Heart right ventricle (tissue), 16 donors: ENCODE measurements at regions not wholly inside any gene's neighbourhood (a gene's known extent, or its start where the extent isn't known, plus 50 kb on each side); places are given as distances from the start of the nearest gene placed in this dataset.

Experiments used
- ATAC-seq, 8 donors: fragments of 200-7000 bp; cut with Tn5 transposase; one replicate each; pipeline ENCODE4 v1.9.1; 2020; ENCODE audit warnings: mild to moderate bottlenecking in 8 of 8, moderate library complexity in 8 of 8, moderate number of reproducible peaks in 1 of 8
- DNase-seq, 2 donors: peaks; one replicate each; pipeline ENCODE4 v3.0.0-alpha.2; 2020
- H3K27ac ChIP-seq, 10 donors: fragments of 200-600 bp; sonication (generic) in 2 of 10; one replicate each; pipeline versions ENCODE4 v1.5.0 to v1.8.0; 2020 to 2022; ENCODE audit warnings: mild to moderate bottlenecking in 3 of 10
- H3K27me3 ChIP-seq, 7 donors: fragments of 200-600 bp; one replicate each; pipeline ENCODE4 v1.8.0; 2021 to 2022; ENCODE audit warnings: mild to moderate bottlenecking in 2 of 7
- H3K36me3 ChIP-seq, 9 donors: fragments of 200-600 bp; sonication (generic) in 1 of 9; one replicate each; pipeline versions ENCODE4 v1.5.0 to v1.8.0; 2020 to 2022; ENCODE audit warnings: mild to moderate bottlenecking in 2 of 9
- H3K4me1 ChIP-seq, 9 donors: fragments of 200-600 bp; sonication (generic) in 1 of 9; one replicate each; pipeline versions ENCODE4 v1.5.0 to v1.8.0; 2020 to 2022; ENCODE audit warnings: mild to moderate bottlenecking in 4 of 9
- H3K4me3 ChIP-seq, 10 donors: fragments of 200-600 bp; sonication (generic) in 2 of 10; one replicate each; pipeline versions ENCODE4 v1.5.0 to v1.8.0; 2020 to 2022; ENCODE audit warnings: mild to moderate bottlenecking in 7 of 10, moderate library complexity in 2 of 10
- H3K9me3 ChIP-seq, 11 donors: fragments of 200-600 bp in 10 of 11; sonication (generic) in 2 of 11; one replicate each; pipeline versions ENCODE4 v1.5.0 to v1.8.0; 2013 to 2022; ENCODE audit warnings: mild to moderate bottlenecking in 2 of 11, control low read depth in 1 of 11, moderate library complexity in 1 of 11
- WGBS, 2 donors: extraction: QIAGEN DNeasy Blood & Tissue Kit; methylation state at CpG; one replicate each; pipeline ENCODE4 v1.1.7; 2013; ENCODE audit warnings: inconsistent platforms in 1 of 2; 5-methylcytosine and 5-hydroxymethylcytosine counted together
- intact Hi-C, 10 donors: fragments of 100-400 bp; cut with DNase I; formaldehyde crosslinking; loops; one replicate each; pipeline versions ENCODE4 v1.11.1 to v1.14.2; 2022
- TF ChIP-seq, protein P1 (sequence below), 9 donors: fragments of 200-600 bp; sonication (generic) in 2 of 9; IDR thresholded peaks; one replicate each; pipeline versions ENCODE4 v1.5.0 to v1.8.0; 2021 to 2022; ENCODE audit warnings: antibody characterized with exemption in 9 of 9, mild to moderate bottlenecking in 5 of 9, moderate library complexity in 1 of 9
- donor health status: Arrhythmogenic right ventricular cardiomyopathy.
- donor health status: ischemic (EF 13 %, LVEDD 7.1; RV severe dilation, severe dysfunction).
- donor health status: healthy with polysubstance abuse.
- donor health status: DM: no; HTN: yes; CAD: no.
- donor health status: DM: no; HTN: no; CAD: no.
- donor health status: ischemic (EF 25% LVEDD 6.9; RV normal size, moderate dysfunction).
- donor health status: ischemic (EF 25% LVEDD 5.7; RV mildly dilated, moderate dysfunction).
- donor health status: healthy.
- donor health status: DM: yes; HTN: yes; CAD: no.
- donor health status: Ischemic cardiomyopathy.
- donor health status: ischemic (EF 35%, LVEDD 5.7; RV mildly dilated, moderate dysfunction).
- donor health status: nonischemic (EF 11% LVEDD 7.7; RV severe dilation, severe dysfunction).
- donor health status: DM: yes; HTN: yes; CAD: no.
- donor health status: PGD.
- donor health status: ischemic (EF 29% LVEDD 5.4; RV normal size, mild dysfunction).
- donor health status: nonischemic (EF 23%, LVEDD 6.1; RV moderate dilation, normal function).

DNA sequence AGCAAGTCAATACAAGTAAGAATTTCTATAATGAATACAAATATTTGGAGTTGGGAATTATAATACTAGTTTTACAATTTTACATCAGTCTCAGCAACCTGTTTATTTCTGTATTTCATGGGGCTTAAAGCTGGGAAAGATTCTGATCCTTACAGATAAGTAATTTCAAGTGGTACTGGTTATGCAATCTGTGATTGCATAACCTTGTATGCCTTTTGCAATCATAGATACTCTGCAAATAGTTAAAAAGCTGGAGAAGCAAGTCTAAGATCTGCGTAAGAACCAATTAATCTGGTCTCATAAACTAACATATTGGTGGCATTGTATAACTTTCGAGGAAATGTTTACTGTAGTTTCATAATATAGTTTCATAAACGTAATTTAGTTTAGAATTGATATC is 198.3 kb upstream of the PGR start:
- Histone ChIP-seq H3K36me3 (no peaks in the 10 kb centered on the region), H3K27me3 (no peaks in the 10 kb centered on the region), H3K4me3 (no peak overlapping the region), H3K4me1 (no peaks in the 10 kb centered on the region), H3K27ac (no peak overlapping the region), H3K9me3 (peaks cover 0 to 13% (median 0%) of the 10 kb centered on the region in 11 donors)
- 81% methylated on average over 3 of the region's 3 CpGs for WGBS, 2 donors
- ATAC-seq: no peak
- no peak for DNase-seq
- TF ChIP-seq, protein P1, sequence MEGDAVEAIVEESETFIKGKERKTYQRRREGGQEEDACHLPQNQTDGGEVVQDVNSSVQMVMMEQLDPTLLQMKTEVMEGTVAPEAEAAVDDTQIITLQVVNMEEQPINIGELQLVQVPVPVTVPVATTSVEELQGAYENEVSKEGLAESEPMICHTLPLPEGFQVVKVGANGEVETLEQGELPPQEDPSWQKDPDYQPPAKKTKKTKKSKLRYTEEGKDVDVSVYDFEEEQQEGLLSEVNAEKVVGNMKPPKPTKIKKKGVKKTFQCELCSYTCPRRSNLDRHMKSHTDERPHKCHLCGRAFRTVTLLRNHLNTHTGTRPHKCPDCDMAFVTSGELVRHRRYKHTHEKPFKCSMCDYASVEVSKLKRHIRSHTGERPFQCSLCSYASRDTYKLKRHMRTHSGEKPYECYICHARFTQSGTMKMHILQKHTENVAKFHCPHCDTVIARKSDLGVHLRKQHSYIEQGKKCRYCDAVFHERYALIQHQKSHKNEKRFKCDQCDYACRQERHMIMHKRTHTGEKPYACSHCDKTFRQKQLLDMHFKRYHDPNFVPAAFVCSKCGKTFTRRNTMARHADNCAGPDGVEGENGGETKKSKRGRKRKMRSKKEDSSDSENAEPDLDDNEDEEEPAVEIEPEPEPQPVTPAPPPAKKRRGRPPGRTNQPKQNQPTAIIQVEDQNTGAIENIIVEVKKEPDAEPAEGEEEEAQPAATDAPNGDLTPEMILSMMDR (IDR thresholded peaks at IDR 0.05): no peak
- intact Hi-C loops: loop anchor here in 3 of 10 donors (10.0 kb wide), 2 partner anchors 343 to 353 kb away; no protein-coding TSS in a partner anchor

GRCh38 chr11:101326141-101326540 is 196.5 kb upstream of the PGR start:
- no peaks in the 10 kb centered on the region for H3K27me3 ChIP-seq
- TF ChIP-seq, protein P1 (IDR thresholded peaks at IDR 0.05): no peak
- ATAC-seq (no peak), DNase-seq (no peak)
- no peaks in the 10 kb centered on the region for H3K4me1 ChIP-seq
- no peak overlapping the region for H3K4me3 ChIP-seq
- no peaks in the 10 kb centered on the region for H3K36me3 ChIP-seq
- no peak overlapping the region for H3K27ac ChIP-seq
- intact Hi-C loops: loop anchor here in 3 of 10 donors (10.0 kb wide), 2 partner anchors 341 to 351 kb away; no protein-coding TSS in a partner anchor
- peaks cover 0 to 3% (median 0%) of the 10 kb centered on the region in 11 donors for H3K9me3 ChIP-seq

DNA sequence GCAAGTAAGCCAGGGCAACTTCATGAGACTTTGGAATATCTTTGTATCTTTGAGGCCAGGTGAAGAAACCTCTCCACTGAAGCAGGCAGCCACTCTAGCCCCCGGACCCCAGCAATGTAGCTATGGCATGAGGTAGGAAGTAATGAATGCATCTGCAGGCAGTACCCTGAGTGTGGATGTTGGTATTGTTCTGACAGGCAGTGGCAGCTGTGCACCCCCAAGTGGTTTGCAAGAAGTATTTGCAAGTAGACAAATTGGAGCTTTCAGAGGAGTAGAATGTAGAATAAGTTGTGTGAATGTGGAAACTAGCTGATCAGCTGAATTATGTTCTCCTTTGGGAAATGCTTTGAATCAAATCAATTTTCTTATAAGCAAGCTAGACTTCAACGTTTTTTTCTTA is 194.4 kb upstream of the PGR start:
- ATAC-seq: peak in 1 of 8 donors; percentile 55
- 21 to 42% methylated on average over 2 of the region's 2 CpGs for WGBS, 2 donors
- Histone ChIP-seq H3K4me1 (no peaks in the 10 kb centered on the region), H3K27me3 (no peaks in the 10 kb centered on the region), H3K4me3 (no peak overlapping the region), H3K27ac (no peak overlapping the region), H3K36me3 (no peaks in the 10 kb centered on the region), H3K9me3 (no peaks in the 10 kb centered on the region)
- intact Hi-C loops: loop anchor here in 7 of 10 donors (5.0 to 10.0 kb wide), 3 partner anchors 339 to 349 kb away; no protein-coding TSS in a partner anchor
- TF ChIP-seq, protein P1 (IDR thresholded peaks at IDR 0.05): peak in 7 of 9 donors; percentile 18 to 55 (median 39)
- DNase-seq: no peak

DNA sequence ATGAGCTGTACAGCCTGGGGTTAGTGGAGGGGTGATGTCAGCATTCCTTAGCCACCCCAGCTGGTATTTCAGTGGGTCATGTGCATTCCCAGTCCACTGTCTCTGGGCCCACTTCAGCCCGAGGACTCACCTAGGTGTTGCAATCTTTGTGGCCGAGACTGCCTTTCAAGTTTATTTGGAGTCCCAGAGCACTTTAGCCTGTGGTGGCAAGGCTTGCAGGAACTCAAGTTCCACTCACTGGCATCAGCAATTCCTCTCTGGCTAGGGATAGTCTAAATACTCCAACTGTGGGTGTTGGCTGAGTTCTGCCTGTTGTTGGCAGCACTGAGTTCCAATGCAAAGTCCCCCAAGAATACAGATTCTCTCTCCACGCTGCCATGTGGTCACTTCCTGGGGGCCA is 191.6 kb upstream of the PGR start:
- TF ChIP-seq, protein P1 (IDR thresholded peaks at IDR 0.05): no peak
- Histone ChIP-seq H3K27me3 (no peaks in the 10 kb centered on the region), H3K4me1 (no peaks in the 10 kb centered on the region), H3K36me3 (no peaks in the 10 kb centered on the region), H3K9me3 (no peaks in the 10 kb centered on the region), H3K4me3 (no peak overlapping the region), H3K27ac (no peak overlapping the region)
- DNase-seq (no peak), ATAC-seq (no peak)
- intact Hi-C loops: loop anchor here in 7 of 10 donors (5.0 to 10.0 kb wide), 3 partner anchors 336 to 346 kb away; no protein-coding TSS in a partner anchor
- WGBS, 2 donors: 78 to 80% methylated on average over 3 of the region's 3 CpGs
